ENCODE measurements at regions not wholly inside any gene's neighbourhood (a gene's known extent, or its start where the extent isn't known, plus 50 kb on each side); places are given as distances from the start of the nearest gene placed in this dataset.
"Not testable (repeated sequence)": the region's sequence is repeated elsewhere in the genome, so short reads cannot be mapped to it uniquely, and the experiment has no call there.

- DNase-seq = no peak
These were observed 122.3 kb upstream of the TACR3 start for GRCh38 chr4:103842076-103842475.

GRCh38 chr4:103810308-103810707 is 90.5 kb upstream of the TACR3 start:
- DNase-seq = not testable (repeated sequence)

GRCh38 chr4:103802766-103803165 is 83.0 kb upstream of the TACR3 start:
- DNase-seq = no peak

GRCh38 chr4:103787057-103787456 is 67.3 kb upstream of the TACR3 start:
- no peak for DNase-seq

- DNase-seq = no peak
These were observed 66.8 kb upstream of the TACR3 start for GRCh38 chr4:103786593-103786992.

GRCh38 chr4:103786014-103786413 is 66.2 kb upstream of the TACR3 start:
- no peak for DNase-seq

- DNase-seq = no peak
These were observed 58.4 kb upstream of the TACR3 start for GRCh38 chr4:103778221-103778620.

- no peak for DNase-seq
These were observed 54.6 kb upstream of the TACR3 start for GRCh38 chr4:103774326-103774825.

GRCh38 chr4:103773691-103774231 is 54.0 kb upstream of the TACR3 start:
- DNase-seq = no peak
